Activated CD8-positive, alpha-beta memory T cell treated with anti-CD3 and anti-CD28 coated beads, Interleukin-2, amount 50 U/mL, for 1 hour (primary cell): ENCODE measurements at regions not wholly inside any gene's neighbourhood (a gene's known extent, or its start where the extent isn't known, plus 50 kb on each side); places are given as distances from the start of the nearest gene placed in this dataset.

ENCODE experiments used
- DNase-seq: peaks from one replicate; pipeline ENCODE4 v3.0.0-alpha.2; 2020; ENCODE audit errors: extremely low read depth

DNA sequence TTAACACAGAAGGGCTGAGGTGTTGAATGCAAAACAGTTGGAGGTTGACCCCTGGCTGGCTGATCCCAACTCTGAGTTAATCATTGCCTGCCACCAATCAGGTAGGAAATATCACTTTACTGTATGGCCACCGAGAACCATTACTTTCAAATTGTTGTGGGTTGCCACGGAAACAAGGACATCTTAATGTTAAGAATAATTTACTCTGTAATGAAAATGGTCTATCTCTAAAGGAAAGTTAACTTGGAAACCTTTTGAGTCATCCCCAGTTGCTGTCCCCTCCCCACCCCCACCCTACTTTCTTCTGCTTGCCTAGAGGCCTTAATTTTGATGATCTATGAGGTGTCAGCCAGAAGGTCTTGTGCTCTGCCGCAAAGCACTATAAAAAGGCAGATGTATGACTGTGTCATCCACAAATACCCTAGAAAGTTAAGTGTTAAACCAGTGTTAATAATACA is 78.7 kb upstream of the SNRK start:
- no peak for DNase-seq

DNA sequence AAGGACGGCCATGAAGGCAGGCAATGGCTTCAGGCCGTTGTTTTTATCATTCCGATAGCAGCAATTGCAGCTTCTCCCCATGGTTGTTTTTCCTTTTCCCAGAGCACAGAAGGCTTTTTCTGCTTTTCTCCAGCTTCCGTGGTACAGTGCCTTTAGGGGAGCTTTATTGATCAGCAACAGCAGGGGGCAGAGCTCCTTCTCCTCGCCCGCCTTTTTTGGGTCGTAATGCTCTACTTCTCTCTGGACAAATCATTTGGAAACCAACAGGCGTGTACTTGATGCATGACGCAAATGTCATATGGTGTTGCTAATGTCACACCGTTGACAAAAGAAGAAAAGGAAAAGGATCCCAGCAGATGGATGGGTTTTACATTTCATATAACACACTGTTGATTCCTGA is 79.7 kb upstream of the SNRK start:
- no peak for DNase-seq

DNA sequence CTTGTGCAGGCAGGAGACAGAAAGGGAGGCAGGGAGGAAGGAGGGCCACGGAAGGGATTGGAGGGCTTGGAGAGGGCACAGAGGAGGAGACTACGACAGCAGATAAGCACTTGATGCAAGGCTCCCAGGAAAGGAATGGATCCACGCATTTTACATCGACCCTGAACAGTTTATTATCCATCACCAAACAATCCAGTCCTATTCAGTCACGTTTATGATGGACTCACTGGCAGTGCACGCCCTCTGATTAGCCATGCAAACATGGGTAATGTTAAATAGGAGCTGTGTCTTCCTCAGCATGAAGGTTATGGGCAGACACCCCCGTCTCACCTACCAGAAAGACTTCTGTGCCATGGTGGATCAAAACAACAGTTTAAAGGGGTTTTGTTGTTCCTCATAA is 80.2 kb upstream of the SNRK start:
- no peak for DNase-seq

DNA sequence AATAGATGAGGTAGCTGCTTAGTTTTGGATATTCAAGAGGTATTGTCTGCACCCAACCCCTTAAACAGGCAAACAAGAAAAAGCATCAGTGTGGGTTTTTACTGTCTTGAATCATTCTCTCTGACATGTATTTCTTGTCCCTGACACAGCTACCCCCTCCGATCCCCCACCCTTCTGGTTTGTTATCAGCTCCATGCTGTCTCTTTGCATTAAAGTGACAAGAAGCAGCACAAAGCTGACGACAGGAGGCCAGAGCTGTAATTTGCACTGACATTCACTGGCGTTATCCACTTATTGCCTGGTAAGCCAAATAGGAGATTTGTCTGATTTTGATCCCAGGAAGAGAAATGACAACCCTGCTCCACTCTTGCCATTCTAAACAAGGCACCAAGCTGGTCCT is 83.3 kb upstream of the SNRK start:
- DNase-seq, result no peak

DNA sequence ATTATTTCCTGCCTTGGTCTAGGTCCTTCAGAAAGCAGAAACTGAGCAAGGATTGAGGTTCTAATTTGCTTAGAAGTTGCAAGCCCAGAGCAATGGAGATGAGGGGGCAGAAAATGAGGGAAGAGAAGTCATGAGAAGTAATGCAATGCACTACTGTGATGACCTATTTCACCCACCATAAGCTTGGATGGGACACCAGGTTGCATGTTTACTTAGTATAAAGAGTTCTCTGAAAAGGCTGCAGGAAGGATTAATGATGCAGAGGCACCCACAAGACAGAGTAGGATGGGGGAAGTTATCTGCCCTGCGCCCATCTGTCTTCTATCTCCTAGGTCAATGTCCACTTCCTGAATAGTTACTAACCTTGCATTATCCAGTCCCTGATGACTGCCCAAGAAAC is 84.8 kb upstream of the SNRK start:
- no peak for DNase-seq

DNA sequence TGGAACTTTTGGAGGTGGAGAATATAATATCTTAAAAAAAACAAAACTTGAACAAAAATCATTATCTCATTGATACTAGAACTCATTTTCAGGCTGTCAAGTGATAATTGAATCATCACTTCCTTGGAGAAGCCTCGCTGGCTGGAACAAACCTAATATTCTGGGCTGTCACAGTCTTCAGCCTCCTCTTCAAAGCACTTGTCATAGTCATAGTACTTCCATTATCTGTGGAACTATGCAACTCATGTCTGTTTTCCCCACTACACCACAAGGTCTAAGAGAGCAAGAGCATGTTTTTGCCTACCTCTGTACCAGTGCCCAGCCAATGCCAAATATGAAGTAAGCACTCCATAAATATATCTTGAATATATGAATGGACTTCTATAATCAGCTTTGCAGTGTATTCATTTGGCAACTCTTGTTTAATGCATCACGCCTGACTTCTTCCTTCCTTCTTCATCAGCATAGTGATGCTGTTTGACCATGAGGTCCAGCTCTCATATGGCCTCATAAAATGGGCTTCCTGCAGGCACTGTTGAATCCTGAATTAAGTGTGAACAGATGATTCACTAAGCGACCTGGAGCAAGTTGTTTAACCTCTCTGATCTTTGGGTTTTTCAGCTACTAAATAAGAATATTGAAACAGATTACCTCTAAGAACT is 86.6 kb upstream of the SNRK start:
- no peak for DNase-seq

DNA sequence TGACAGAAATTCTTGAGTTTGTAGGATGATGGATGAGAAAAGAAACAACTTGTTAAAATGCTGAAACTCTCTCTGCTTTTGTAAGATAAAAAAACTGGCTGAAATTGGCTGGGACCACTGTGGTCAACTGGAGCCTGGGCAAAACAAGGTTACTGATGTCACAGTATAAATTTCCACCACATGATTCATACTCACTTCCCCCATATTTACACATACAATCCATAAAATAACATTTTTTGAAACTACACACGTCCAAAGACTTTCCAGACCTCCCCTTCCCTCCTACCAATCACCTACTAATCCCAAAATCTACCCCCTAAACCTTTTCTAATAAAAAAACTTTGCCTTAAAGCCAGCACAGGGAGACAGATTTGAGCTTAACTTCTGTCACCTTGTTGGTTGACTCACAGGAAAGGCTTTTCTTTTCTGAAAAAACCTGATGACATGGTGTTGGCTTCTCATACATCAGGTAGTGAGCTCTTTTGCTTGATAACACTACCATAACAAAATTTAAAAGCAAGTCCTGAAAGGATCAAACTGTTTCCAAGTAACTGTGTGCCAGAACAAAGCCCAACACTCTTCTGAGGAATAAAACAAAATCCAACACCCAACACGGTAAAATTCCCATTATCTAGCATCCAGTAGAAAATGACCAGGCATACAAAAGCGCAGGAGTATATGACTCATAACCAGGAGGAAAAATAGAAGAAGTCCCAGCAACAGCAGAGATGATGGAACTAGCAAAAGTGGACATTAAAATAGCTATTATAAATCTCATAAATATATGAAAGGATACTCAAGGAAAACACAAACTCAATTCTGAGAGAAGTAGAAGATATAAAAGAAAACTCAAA is 87.3 kb upstream of the SNRK start:
- no peak for DNase-seq

DNA sequence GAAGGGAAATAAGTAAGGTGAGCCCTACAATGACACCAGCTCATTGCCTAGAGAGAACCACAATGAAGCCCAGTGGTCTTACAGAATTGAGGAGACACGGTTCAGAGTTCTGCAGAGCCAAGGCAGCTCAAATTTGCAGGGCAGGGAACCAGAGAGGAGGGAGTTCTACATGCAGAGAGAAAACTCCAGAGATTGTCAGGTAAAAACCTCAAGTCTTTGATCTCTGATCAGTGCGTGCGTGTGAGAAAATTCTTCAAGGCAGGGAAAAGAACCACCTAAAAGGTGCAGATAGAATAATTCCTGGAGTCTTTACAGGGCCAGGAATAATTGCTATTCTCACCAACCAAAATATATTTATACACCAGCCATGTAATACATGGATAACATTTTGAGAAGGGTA is 88.0 kb upstream of the SNRK start:
- no peak for DNase-seq

DNA sequence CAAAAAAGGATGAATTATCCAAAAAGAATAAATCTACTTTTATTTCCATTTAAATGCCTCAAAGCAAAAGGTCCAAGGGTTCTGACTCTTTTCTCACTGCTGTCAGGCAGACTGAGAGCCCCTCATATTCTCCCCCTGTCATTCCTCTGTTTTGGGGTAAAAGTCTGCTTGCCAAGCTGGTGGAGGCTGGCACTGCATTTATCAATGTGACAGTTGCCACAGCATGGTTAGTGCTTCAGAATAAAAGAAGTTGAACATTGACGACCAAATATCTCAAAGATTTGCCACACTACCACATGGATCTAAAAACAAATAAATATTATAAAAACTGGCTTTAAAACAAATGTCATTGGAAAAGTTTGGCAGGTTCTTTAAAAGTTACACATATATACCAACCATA is 89.2 kb upstream of the SNRK start:
- DNase-seq, result no peak

DNA sequence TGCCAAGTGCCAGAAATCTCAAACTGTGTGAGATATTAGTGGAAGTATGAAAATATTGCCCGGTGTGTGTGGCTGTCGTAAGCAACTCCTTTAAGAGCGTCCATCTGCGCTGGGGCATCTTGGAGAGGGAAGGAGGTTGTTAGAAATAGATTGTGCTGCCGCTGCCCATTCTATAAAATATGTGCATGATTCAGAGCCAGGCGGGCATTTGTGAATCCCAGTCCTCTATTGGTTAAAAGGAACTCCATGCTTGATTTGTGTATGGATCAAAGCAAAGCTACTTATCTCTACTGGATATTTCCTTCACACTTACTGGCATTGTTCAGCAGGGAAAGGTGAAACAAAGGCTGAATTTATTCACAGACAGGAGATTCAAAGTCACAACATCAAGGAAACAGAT is 89.6 kb upstream of the SNRK start:
- no peak for DNase-seq

DNA sequence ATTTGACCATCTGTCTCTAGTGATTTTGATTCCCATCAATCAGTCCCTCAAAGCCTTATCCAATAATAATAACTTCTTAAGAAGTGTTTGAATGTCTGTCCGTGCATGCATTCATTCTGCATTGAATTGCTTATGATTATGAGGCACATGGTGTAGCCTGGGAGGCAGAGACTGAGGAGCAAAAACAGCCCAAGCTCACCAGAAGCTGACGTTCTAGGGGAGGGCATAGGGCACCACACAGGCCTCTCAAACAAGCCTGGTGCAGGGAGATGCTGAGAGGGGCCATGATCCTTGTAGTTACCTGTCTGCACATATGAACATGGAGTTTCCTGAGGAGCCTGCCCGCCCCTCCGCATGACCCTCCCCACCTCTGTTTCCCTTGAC is 89.2 kb upstream of the POMGNT2 start:
- DNase-seq, result no peak

DNA sequence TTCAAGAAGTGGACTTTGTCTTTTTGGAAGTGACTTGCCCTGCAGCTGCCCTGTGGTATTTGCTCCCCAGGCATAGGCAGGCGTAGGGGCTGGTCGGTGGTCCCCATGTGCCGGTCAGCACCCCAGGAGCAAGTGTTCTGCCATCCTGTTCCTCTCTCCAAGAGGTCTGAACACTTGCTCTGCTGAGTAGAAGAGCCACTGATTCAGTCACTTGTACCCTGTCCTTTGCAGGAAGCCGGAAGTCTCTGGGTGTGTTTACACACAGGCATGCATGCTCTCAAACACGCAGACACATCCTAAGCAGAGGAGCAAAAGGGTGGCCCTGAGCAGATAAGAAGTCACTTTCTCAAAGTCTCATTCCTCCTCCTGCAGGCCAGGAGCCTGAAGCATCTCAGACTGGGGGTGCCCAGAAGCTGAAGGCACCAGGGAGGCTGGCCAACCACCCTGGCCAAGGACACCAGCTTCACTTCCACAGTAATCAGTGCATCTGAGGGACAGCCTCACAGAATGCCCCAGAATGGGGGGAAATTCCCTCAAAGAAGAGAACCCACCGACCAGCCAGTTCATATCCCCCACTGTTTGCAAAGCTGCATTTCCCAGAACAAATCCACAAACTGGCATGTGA is 88.7 kb upstream of the POMGNT2 start:
- DNase-seq, result peak; percentile 5

DNA sequence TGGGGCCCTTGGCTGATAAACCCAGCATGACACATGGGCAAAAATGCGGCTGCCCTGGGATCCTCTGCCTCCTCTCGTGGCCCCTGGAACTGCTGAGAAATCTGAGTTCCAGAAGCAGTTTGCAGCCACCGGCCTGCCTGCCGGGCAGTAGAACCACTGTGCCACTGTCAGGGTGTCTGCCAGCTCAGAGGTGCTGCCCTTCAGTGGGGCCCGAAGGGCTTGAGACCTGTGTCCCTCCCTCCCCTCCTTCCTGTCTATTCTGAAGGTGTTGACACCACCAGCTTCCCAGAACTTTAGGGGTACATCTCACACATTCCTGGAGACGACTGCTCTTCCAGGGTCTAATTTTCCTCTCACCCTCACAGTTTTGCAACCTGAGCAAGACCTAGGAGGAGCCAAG is 88.2 kb upstream of the POMGNT2 start:
- DNase-seq, result no peak

DNA sequence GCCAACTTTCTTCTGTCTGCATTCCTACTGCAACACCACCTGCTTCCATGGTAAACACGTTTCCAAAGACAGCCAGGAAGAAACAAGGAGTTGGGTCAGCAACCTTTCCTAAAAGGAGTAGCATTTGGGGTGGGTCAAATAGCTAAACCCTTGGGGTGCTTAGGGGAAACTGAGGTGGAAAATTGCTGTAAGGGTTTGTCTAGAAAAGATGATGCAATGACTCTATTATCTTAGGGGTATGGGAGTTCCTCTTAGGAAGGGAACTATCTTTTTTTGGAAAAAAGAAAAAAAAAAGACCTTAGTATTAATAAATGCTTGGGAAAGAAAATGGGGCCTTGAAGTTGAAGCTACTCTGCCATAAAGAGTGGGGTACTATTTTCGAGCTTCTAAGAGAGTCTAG is 86.1 kb upstream of the POMGNT2 start:
- no peak for DNase-seq

DNA sequence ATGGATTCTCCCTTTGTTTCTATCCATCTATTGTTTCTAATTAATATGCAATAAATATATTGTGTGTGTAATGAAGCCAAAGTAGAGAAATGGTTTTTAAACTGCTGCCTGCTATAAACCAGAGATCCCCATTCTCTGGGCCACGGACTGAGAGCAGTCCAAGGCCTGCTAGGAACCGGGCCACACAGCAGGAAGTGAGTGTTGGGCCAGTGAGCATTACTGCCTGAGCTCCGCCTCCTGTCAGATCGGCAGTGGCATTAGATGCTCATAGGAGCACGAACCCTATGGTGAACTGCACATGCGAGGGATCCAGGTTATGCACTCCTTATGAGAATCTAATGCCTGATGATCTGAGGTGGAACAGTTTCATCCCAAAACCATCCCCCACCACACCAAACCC is 85.2 kb upstream of the POMGNT2 start:
- DNase-seq, result no peak

DNA sequence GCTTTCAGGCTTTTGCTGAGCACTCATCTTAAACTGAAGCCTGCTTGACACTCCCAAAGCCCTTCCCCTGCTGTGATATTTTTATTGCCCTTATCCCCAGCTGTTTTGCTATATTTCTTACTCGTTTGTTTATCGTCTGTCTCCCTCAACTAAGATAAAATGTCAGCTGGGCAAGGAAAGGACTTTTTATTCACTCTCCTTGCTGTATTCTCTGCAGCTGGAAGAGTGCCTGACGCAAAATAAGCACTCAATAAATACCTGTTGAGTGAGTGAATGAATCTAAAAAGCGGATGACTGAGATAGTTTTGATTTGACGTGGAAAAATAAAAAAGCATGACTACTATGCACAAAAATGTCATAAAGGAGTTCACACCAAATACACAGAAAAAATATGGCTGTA is 84.8 kb upstream of the POMGNT2 start:
- no peak for DNase-seq

DNA sequence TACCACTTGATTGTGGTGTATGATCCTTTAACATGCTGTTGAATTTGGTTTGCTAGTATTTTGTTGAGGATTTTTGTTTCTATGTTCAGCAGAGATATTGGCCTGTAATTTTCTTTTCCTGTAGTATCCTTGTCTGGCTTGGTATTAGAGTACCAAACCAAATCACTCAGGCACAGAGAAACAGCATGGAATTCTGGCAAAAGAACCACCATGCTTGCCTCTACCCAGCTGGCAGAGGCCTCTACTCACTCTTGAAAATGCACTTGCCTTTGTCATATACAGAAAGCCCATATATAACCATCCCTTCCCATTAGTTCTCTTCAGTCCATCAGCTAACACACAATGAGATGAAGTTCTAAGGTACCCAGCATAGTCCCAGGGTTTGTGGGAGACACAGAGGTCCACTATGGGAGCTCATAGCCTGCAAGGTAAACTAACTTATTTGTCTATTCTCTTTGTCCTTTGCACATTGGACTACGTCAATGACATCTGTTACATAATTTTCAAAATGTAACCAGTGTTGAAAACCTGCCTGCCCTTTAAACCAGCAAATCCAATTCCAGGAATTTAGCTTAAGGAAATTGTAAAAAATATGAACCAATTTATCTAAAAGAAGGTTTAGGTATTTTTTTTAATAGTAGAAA is 82.1 kb upstream of the POMGNT2 start:
- no peak for DNase-seq

DNA sequence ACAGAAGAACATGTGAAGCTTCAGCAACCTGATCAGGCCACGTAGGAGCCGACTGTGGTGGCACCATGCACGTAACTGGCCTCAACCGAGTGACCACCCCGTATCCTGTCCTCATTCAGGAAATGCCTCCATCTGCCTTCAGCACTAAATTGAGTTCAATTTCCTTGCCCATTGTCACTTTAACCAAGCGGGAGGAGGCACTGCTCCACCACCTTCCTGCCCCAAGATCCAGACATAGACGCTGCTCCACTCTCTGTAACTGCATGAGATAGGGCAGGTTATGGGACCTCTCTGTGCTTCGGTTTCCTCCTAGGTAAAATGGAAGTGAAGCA is 80.1 kb upstream of the POMGNT2 start:
- no peak for DNase-seq

DNA sequence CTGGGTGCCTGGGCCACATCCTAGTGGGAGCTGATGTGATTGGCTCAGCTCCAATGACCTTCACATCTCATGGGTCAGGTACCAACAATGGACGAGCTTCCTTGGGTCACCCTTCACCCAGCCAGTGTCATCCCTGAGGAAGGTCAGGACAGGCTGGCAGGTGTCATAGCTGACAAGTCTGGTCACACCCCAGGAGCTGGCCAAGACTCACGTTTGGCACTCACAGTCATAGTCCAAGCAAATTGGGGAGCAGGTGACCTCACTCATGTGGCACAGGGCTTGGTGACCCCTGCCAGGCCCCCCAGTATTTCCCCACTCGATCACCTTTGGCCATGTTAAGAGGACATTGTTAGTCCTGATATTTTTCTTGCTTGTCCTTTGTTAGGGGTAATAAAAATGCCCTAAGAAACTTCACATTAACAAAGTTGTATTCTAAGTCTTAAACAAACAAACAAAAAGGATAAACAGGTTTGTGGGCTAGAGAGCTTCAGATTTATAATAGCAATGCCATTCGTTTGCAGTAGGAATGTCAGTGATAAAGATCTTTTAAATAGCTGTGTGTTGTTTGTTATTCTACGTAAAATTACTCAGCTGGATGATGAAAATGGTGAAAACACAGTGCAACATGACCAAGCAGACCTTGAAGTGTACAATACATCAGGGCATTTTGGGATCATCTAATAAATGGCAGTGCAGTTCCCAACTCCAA is 79.5 kb upstream of the POMGNT2 start:
- no peak for DNase-seq

DNA sequence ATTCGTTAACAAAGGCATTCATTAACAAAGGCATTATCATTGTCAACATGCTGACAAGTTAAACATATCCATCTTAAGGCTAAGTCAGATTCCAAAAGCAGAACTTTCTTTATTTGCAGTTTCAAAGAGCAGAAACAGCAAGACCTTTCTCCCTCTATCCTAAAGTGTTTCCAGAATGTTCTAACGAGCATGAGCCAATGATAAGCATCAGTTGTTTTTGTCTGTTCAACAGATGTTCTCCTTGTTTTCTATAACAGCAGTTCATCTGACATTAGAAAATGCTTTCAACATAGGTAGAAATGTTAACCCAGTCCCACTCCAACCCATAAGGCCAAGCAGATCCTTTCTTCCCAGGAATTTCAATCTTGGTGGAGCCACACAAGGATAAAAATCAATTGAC is 77.6 kb upstream of the POMGNT2 start:
- DNase-seq, result no peak

DNA sequence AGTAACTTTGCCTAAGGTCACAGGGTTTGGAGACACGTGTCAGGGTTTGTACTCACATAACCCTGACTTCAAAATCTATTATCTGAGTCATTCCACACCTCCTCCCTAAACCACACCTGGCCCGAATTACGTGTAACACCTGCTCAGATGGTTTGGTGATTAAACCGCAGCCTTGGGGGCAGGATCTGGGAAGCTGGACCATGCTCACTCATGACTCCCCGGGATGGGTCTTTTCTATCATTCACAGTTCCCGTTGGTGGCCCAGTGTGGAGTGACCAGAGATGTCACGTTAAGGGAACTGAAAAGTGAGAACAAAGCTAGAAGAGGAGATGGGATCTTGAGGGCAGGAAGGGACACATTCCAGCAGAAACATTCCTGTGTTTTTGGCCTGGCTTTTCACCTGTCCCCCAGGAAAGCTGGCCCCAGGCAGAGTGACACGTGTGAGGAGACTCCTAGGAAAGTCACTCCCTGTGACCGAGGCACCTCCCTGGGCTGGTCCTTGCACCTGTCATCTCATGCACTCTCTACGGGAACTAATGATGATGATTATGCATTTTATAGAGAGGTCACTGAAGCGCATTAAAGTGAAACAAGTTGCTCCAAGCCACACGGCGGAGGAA is 75.4 kb upstream of the POMGNT2 start:
- DNase-seq, result no peak

DNA sequence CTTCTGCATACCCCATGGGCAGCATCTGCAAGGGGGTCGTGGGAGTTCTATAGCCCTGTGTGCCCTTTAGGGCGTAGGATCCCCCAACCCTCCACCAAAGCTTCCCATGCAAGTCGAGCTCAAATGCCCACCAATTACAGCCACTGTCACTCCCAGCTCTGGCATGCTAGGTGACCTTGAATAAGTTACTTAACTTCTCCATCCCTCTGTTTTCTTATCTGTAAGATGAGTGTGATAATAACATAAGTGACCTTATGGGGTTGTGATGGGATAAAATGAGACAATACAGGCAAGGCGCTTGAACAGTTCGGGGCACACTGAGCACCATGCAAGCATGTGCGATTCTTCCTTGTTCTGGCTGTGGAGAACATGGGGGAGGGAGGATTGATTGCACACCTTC is 74.8 kb upstream of the POMGNT2 start:
- no peak for DNase-seq
